ENCODE measurements at regions not wholly inside any gene's neighbourhood (a gene's known extent, or its start where the extent isn't known, plus 50 kb on each side); places are given as distances from the start of the nearest gene placed in this dataset.

DNA sequence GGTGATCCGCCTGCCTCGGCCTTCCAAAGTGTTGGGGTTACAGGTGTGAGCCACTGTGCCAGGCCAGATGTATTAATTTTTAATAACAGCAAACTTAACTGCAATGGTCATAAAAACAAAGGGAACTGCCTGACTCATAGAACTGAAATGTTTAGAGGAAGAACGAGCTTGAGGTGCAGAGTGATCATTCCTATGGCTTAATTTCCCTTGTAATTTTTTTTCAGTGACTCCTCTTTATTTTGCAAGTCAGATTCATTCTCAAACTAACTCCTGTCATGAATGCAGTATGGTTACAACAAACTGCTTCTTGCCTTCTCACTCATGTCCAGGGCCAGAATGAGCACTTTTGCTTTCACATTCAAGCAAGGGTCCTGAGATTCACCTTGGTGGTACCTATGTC lies 231.3 kb downstream of the HAPSTR1 start:
- TF ChIP-seq, protein P1, sequence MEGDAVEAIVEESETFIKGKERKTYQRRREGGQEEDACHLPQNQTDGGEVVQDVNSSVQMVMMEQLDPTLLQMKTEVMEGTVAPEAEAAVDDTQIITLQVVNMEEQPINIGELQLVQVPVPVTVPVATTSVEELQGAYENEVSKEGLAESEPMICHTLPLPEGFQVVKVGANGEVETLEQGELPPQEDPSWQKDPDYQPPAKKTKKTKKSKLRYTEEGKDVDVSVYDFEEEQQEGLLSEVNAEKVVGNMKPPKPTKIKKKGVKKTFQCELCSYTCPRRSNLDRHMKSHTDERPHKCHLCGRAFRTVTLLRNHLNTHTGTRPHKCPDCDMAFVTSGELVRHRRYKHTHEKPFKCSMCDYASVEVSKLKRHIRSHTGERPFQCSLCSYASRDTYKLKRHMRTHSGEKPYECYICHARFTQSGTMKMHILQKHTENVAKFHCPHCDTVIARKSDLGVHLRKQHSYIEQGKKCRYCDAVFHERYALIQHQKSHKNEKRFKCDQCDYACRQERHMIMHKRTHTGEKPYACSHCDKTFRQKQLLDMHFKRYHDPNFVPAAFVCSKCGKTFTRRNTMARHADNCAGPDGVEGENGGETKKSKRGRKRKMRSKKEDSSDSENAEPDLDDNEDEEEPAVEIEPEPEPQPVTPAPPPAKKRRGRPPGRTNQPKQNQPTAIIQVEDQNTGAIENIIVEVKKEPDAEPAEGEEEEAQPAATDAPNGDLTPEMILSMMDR (IDR thresholded peaks at IDR 0.05) = no peak
- no peak for TF ChIP-seq POLR2AphosphoS5 (IDR thresholded peaks at IDR 0.05; ENCODE audit: low read depth, low read length)
